ENCODE measurements at regions not wholly inside any gene's neighbourhood (a gene's known extent, or its start where the extent isn't known, plus 50 kb on each side); places are given as distances from the start of the nearest gene placed in this dataset.

DNA sequence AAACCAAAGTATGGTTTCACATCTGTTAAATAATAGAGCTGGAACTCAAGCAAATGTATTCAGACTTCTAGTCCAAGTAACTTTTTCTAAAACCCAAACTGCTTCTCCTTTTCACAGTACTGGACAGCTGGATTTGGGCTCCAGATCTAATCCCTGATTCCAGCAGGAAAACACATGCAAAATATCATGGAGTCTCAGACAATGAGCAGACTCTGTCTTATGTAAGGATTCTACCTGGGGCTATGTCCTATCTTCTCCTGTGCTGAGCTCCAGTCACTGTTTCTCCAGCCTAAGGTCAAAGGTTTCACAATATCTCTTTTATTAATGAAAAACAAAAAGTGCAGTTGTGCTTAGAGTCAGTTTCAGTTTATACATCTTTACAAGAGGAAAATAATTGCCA, 83.2 kb upstream of the EED start:
- Histone ChIP-seq H3K9me3 (peaks cover 0 to 2% (median 0%) of the 10 kb centered on the region in 12 donors), H3K27me3 (no peaks in the 10 kb centered on the region), H3K4me1 (peaks cover 0 to 54% (median 12%) of the 10 kb centered on the region in 12 donors), H3K27ac (peak overlapping the region in 9 of 12 donors; percentile 1 to 87 (median 55)), H3K4me3 (no peak overlapping the region), H3K36me3 (no peaks in the 10 kb centered on the region)
- DNase-seq = no peak
- TF ChIP-seq POLR2A (IDR thresholded peaks at IDR 0.05) = no peak
- TF ChIP-seq, protein P1, sequence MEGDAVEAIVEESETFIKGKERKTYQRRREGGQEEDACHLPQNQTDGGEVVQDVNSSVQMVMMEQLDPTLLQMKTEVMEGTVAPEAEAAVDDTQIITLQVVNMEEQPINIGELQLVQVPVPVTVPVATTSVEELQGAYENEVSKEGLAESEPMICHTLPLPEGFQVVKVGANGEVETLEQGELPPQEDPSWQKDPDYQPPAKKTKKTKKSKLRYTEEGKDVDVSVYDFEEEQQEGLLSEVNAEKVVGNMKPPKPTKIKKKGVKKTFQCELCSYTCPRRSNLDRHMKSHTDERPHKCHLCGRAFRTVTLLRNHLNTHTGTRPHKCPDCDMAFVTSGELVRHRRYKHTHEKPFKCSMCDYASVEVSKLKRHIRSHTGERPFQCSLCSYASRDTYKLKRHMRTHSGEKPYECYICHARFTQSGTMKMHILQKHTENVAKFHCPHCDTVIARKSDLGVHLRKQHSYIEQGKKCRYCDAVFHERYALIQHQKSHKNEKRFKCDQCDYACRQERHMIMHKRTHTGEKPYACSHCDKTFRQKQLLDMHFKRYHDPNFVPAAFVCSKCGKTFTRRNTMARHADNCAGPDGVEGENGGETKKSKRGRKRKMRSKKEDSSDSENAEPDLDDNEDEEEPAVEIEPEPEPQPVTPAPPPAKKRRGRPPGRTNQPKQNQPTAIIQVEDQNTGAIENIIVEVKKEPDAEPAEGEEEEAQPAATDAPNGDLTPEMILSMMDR (IDR thresholded peaks at IDR 0.05) = no peak
- no peak for ATAC-seq
- intact Hi-C loops (cut with DNase I) = no loop called here

DNA sequence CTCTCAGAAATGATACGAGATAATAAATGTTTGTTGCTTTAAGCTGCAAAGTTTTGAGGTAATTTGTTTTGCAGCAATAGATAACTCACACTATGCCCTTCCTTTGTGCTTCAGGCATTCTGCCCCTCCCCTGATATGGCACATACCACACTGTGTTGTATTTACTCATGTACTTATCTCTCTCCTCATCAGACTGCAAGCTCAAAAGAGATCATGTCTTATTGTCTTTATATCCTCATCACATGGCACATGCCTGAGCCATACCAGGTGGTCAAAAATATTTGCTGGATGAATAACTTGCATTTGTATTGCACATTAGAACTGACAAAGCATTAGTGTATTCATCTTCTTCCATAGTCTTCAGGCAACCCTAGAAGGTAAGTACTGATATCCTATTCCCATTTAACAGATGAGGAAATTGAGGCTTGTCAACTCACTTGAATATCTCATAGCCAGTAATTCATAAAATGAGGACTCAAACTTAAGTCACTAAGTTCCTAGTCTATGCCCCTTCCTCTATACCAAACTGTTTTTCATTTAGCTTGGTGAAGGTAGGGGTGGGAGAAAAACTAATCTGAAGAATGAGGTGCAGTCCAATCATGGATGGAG, 83.9 kb upstream of the EED start:
- Histone ChIP-seq H3K9me3 (no peaks in the 10 kb centered on the region), H3K36me3 (no peaks in the 10 kb centered on the region), H3K27ac (peak overlapping the region in 6 of 12 donors; percentile 1 to 87 (median 60)), H3K27me3 (no peaks in the 10 kb centered on the region), H3K4me1 (peaks cover 0 to 60% (median 12%) of the 10 kb centered on the region in 12 donors), H3K4me3 (no peak overlapping the region)
- intact Hi-C loops (cut with DNase I) = no loop called here
- TF ChIP-seq POLR2A (IDR thresholded peaks at IDR 0.05) = no peak
- TF ChIP-seq, protein P1 (IDR thresholded peaks at IDR 0.05) = no peak
- 39 to 77% (median 54%) methylated on average over 1 of the region's 1 CpG for WGBS, 4 donors
- no peak for DNase-seq
- ATAC-seq = no peak

DNA sequence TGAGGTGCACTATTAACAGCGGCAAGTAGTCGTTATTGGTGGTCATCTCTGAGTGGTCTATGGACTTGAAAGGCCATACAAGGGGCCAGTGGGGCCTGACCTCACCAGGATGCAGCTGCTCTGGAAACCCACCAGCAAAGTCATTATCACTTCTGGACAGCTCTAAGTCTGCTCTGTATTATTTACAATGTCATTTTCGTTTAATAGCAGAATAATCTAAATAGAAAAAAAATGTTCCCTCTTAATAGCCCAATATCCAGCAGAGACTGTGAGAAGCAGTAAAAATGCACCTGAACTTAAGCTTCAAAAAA, 85.0 kb upstream of the EED start:
- intact Hi-C loops (cut with DNase I) = no loop called here
- Histone ChIP-seq H3K4me1 (peaks cover 0 to 60% (median 12%) of the 10 kb centered on the region in 12 donors), H3K36me3 (no peaks in the 10 kb centered on the region), H3K27me3 (no peaks in the 10 kb centered on the region), H3K4me3 (no peak overlapping the region), H3K27ac (no peak overlapping the region), H3K9me3 (no peaks in the 10 kb centered on the region)
- DNase-seq (no peak), ATAC-seq (no peak)
- 60 to 68% (median 67%) methylated on average over 3 of the region's 3 CpGs for WGBS, 4 donors
- TF ChIP-seq, protein P1 (IDR thresholded peaks at IDR 0.05) = no peak
- no peak for TF ChIP-seq POLR2A (IDR thresholded peaks at IDR 0.05)

DNA sequence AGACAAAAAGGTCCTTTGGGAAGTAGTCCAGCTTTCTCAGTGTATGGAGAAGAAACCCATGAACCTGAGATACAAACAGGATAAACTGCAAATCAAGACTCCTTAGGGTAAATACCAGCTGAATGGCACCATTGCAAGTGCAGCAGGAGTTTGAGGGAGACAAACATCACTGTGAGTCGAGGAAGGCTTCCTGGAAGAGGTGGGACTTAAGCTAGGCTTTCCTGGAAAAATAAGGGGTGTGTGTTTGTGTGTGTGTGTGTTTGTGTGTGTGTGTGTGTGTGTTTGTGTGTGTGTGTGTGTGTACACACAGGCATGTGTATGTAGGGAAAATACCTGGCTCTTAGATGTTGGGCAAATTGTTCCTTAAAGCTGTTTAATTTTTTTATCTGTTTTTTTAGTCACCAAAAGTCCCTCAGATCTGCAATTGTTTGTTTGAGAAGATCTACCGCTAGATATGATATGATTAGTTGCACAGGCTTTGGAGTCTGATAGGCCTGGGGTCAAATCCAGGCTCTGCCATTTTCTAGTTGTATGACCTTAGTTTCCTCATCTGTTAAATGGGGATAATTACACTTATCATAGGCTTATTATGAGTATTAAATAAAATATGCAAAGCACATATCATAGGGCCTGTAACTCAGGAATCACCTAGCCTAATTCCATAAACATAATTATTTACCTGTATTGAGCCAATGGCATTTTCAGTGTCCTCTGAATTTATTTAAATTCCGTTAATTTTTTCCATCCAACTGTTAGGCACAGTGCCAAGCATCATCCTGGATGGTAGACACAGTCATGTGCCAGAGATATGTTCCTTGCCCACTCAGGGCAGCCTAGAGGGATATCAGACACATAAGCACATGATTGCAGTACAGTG, 85.6 kb upstream of the EED start:
- Histone ChIP-seq H3K36me3 (no peaks in the 10 kb centered on the region), H3K4me3 (no peak overlapping the region), H3K4me1 (peaks cover 0 to 56% (median 12%) of the 10 kb centered on the region in 12 donors), H3K9me3 (no peaks in the 10 kb centered on the region), H3K27me3 (no peaks in the 10 kb centered on the region), H3K27ac (no peak overlapping the region)
- DNase-seq = no peak
- ATAC-seq = no peak
- intact Hi-C loops (cut with DNase I) = no loop called here
- TF ChIP-seq, protein P1 (IDR thresholded peaks at IDR 0.05) = no peak
- no peak for TF ChIP-seq POLR2A (IDR thresholded peaks at IDR 0.05)
- WGBS, 4 donors = 82 to 88% (median 86%) methylated on average over 3 of the region's 3 CpGs
